Psoas muscle (tissue), 7 donors: ENCODE measurements at regions not wholly inside any gene's neighbourhood (a gene's known extent, or its start where the extent isn't known, plus 50 kb on each side); places are given as distances from the start of the nearest gene placed in this dataset.

Source experiments
- ATAC-seq, 4 donors: fragments of 200-7000 bp; cut with Tn5 transposase; one replicate each; pipeline ENCODE4 v1.9.1; 2020; ENCODE audit warnings: moderate library complexity in 3 of 4, mild to moderate bottlenecking in 2 of 4
- DNase-seq, 2 donors: peaks; one replicate each; pipeline ENCODE4 v3.0.0-alpha.2; 2020
- H3K27ac ChIP-seq: fragments of 200-600 bp; one replicate; pipeline ENCODE4 v1.8.0; 2022
- H3K27me3 ChIP-seq, 3 donors: fragments of 200-600 bp in 1 of 3; one replicate each; pipeline versions ENCODE4 v1.6.1 to v1.8.0; 2013 to 2022; ENCODE audit warnings: low read length in 2 of 3, mild to moderate bottlenecking in 2 of 3, moderate library complexity in 1 of 3; ENCODE audit not compliant: insufficient read depth in 3 of 3
- H3K36me3 ChIP-seq, 2 donors: fragments of 200-600 bp in 1 of 2; one replicate each; pipeline versions ENCODE4 v1.6.1 to v1.8.0; 2013 to 2022; ENCODE audit warnings: low read depth in 1 of 2, mild to moderate bottlenecking in 1 of 2, moderate library complexity in 1 of 2; ENCODE audit not compliant: insufficient read depth in 1 of 2
- H3K4me1 ChIP-seq: fragments of 200-600 bp; one replicate; pipeline ENCODE4 v1.8.0; 2022
- H3K4me3 ChIP-seq: fragments of 200-600 bp; one replicate; pipeline ENCODE4 v1.8.0; 2022; ENCODE audit warnings: mild to moderate bottlenecking
- H3K9me3 ChIP-seq: fragments of 200-600 bp; one replicate; pipeline ENCODE4 v1.8.0; 2022
- WGBS, 3 donors: extraction: QIAGEN DNeasy Blood & Tissue Kit; methylation state at CpG; one replicate each; pipeline versions ENCODE4 v1.1.6 to v1.1.7; 2013; 5-methylcytosine and 5-hydroxymethylcytosine counted together
- intact Hi-C, 2 donors: fragments of 100-400 bp; cut with DNase I; formaldehyde crosslinking; loops; one replicate each; pipeline versions ENCODE4 v1.11.0 to v1.14.2; 2022
- TF ChIP-seq, protein P1 (sequence below): fragments of 200-600 bp; IDR thresholded peaks from one replicate; pipeline ENCODE4 v1.8.0; 2022; ENCODE audit warnings: antibody characterized with exemption
- donor health status: healthy with polysubstance abuse.
- donor health status: DM: no; HTN: no; CAD: no; lungs with moderate emphysema.
- donor health status: Bipolar disorder and iron deficiency.
- donor health status: healthy.
- donor health status: DM: yes; HTN: yes; CAD: no.
- donor health status: DM: no; HTN: no; CAD: no.
- donor health status: DM: yes; HTN: yes; CAD: no.

DNA sequence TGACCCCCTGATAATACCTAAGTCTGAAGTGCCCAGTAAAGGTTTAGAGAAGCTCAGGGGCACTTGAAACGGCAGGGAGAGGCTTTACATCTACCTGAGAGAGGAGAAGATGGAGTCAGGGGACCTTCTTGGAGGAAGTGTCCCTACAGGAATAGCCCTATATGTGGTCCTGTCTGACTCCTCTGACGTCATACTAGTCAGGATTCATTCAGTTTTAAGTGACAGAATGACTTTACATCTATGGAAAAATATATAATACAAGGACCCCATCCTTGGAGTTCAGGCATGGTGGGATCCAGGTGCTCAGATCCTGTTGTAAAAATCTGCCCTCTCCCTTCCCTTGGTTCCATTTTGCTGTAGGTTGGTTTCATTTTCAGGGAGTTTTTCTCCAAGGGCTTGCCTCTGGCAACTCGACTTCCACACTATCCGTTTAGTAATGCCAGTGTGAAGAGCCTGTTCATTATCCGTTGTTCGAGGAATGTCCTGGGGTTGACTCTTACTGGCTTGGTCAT lies 205.6 kb downstream of the IRF8 start:
- TF ChIP-seq, protein P1, sequence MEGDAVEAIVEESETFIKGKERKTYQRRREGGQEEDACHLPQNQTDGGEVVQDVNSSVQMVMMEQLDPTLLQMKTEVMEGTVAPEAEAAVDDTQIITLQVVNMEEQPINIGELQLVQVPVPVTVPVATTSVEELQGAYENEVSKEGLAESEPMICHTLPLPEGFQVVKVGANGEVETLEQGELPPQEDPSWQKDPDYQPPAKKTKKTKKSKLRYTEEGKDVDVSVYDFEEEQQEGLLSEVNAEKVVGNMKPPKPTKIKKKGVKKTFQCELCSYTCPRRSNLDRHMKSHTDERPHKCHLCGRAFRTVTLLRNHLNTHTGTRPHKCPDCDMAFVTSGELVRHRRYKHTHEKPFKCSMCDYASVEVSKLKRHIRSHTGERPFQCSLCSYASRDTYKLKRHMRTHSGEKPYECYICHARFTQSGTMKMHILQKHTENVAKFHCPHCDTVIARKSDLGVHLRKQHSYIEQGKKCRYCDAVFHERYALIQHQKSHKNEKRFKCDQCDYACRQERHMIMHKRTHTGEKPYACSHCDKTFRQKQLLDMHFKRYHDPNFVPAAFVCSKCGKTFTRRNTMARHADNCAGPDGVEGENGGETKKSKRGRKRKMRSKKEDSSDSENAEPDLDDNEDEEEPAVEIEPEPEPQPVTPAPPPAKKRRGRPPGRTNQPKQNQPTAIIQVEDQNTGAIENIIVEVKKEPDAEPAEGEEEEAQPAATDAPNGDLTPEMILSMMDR = no peak
- intact Hi-C loops = no loop called here
- DNase-seq = no peak
- peaks cover 2 to 15% (median 4%) of the 10 kb centered on the region in 3 donors for H3K27me3 ChIP-seq
- H3K4me1 ChIP-seq = no peaks in the 10 kb centered on the region
- no peaks in the 10 kb centered on the region for H3K9me3 ChIP-seq
- no peak overlapping the region for H3K27ac ChIP-seq
- no peak for ATAC-seq
- no peaks in the 10 kb centered on the region for H3K36me3 ChIP-seq
- no peak overlapping the region for H3K4me3 ChIP-seq
- WGBS, 3 donors = 58 to 78% (median 66%) methylated on average over 6 of the region's 6 CpGs

DNA sequence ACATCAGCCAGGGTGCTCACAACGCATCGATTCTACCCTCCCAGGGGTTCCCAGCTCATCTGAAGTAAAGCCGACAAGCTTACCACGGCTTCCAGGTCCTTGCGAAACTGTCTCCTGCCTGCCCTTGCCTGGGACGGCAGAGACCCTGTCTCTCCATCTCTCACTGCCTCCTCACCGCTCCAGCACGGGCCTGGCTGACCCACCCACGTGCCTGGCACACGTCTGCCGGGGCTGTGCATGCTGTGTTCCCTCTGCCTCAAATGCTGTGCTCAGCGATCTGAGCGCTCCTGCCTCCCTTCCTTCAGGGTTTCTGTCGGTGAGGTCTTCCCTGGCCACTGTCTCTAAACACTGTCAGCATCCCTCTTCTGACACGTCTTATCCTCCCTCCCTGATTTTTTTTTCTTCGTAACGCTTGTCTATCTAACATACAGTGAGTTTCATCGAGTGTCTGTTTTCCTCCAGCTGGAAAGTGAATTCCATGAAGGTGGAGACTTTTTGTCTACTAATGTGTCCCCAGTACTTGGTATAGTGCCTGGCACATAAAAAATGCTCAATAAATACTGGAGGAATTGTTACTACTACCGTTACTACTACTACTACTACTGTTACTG lies 208.4 kb downstream of the IRF8 start:
- Histone ChIP-seq H3K4me1 (no peaks in the 10 kb centered on the region), H3K9me3 (no peaks in the 10 kb centered on the region), H3K27ac (no peak overlapping the region), H3K36me3 (no peaks in the 10 kb centered on the region), H3K4me3 (no peak overlapping the region), H3K27me3 (peaks cover 0 to 6% (median 4%) of the 10 kb centered on the region in 3 donors)
- WGBS, 3 donors = 64 to 81% (median 67%) methylated on average over 19 of the region's 19 CpGs
- TF ChIP-seq, protein P1 = no peak
- intact Hi-C loops = no loop called here
- DNase-seq = no peak
- no peak for ATAC-seq

DNA sequence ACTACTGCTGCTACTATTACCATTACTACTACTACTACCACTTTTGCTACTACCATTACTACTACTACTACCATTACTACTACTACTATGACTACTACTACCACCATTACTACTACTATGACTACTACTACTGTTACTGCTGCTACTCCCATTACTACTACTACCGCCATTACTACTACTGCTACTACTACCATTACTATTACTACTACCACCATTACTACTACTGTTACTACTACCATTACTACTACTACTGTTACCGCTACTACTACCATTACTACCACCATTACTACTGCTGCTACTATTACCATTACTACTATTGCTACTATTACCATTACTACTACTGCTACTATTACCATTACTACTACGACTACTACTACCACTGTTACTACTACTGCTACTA lies 209.1 kb downstream of the IRF8 start:
- no peaks in the 10 kb centered on the region for H3K36me3 ChIP-seq
- intact Hi-C loops = no loop called here
- DNase-seq = no peak
- TF ChIP-seq, protein P1 = no peak
- no peaks in the 10 kb centered on the region for H3K4me1 ChIP-seq
- H3K4me3 ChIP-seq = no peak overlapping the region
- no peak for ATAC-seq
- WGBS, 3 donors = 97 to 99% (median 99%) methylated on average over 3 of the region's 3 CpGs
- no peaks in the 10 kb centered on the region for H3K9me3 ChIP-seq
- H3K27ac ChIP-seq = no peak overlapping the region
- H3K27me3 ChIP-seq = peaks cover 0 to 6% (median 4%) of the 10 kb centered on the region in 3 donors

DNA sequence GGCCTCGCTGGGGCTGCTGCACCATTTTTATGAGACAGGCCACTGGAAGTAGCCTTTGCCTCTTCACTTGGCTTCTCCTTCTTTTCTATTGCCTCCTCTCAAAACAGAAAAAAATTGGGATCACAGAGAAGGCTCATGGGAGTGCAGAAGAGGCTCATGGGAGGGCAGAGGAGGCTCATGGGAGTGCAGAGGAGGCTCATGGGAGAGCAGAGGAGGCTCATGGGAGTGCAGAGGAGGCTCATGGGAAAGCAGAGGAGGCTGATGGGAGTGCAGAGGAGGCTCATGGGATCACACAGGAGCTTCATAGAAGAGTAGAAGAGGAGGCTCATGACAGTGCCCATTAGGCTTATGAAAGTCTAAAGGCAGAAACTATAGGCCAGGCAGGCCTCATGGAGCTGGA lies 211.2 kb downstream of the IRF8 start:
- TF ChIP-seq, protein P1 = no peak
- WGBS, 3 donors = 55 to 81% (median 70%) methylated on average over 1 of the region's 1 CpG
- H3K9me3 ChIP-seq = no peaks in the 10 kb centered on the region
- H3K27ac ChIP-seq = no peak overlapping the region
- H3K4me3 ChIP-seq = no peak overlapping the region
- H3K36me3 ChIP-seq = no peaks in the 10 kb centered on the region
- ATAC-seq (no peak), DNase-seq (no peak)
- peaks cover 0 to 6% (median 0%) of the 10 kb centered on the region in 3 donors for H3K27me3 ChIP-seq
- no peaks in the 10 kb centered on the region for H3K4me1 ChIP-seq
- intact Hi-C loops = no loop called here

DNA sequence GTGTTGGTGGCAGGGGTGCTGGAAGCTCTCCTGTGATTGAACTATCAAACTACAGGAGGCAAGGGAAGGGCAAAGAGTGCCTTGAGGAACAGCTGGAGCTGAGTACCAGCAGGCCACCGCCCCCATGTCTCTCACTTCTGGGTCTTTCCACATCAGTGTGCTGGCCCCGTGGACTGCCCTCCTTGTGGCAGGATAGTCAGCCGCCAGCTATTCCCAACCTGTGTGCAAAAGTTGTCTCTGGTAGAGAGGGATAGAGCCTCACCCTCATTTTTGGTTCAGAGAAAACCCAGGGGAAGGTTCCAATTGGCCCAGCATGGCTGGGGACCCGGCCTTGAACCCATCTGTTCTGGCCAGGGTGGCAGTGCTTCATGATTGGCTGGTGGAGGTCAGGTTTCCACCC lies 211.8 kb downstream of the IRF8 start:
- H3K36me3 ChIP-seq = no peaks in the 10 kb centered on the region
- no peak for ATAC-seq
- H3K27ac ChIP-seq = no peak overlapping the region
- no peak for DNase-seq
- H3K4me1 ChIP-seq = no peaks in the 10 kb centered on the region
- H3K27me3 ChIP-seq = peaks cover 0 to 6% (median under 1%) of the 10 kb centered on the region in 3 donors
- intact Hi-C loops = no loop called here
- TF ChIP-seq, protein P1 = no peak
- H3K9me3 ChIP-seq = no peaks in the 10 kb centered on the region
- H3K4me3 ChIP-seq = no peak overlapping the region
- WGBS, 3 donors = 85 to 87% (median 86%) methylated on average over 4 of the region's 4 CpGs
